ENCODE measurements at regions not wholly inside any gene's neighbourhood (a gene's known extent, or its start where the extent isn't known, plus 50 kb on each side); places are given as distances from the start of the nearest gene placed in this dataset.
"Not testable (repeated sequence)": the region's sequence is repeated elsewhere in the genome, so short reads cannot be mapped to it uniquely, and the experiment has no call there.

DNA sequence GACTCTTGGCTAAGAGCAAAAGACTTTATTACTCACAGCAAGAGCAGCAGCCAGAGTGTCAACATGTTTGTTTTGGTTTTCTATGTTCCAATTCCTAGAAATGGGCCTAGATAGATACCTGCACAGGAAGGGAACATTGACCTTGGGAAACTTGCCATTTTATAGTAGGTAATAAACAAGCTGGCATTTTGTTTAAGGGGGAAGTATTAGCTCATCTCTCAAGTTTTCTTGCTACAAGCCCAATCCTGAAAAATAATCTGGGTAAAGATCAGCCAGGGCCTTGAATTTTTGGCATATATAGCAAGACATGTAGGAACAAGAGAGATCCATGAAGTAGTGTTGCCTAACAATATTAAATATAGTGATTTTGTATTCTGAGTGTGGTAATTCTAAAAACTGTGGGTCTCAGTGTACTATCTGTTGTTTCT is 51.4 kb upstream of the RGL1 start:
- Histone ChIP-seq H3K9me3 (ENCODE audit: control insufficient read depth in 1 of 2, low read length in 2 of 2) (no peaks in the 10 kb centered on the region), H3K36me3 (ENCODE audit: control insufficient read depth in 1 of 2, insufficient read depth in 2 of 2, low read length in 2 of 2) (no peaks in the 10 kb centered on the region), H3K4me3 (ENCODE audit: low read depth in 1 of 2, low read length in 2 of 2) (no peak overlapping the region), H3K27me3 (ENCODE audit: low read depth, low read length) (no peaks in the 10 kb centered on the region), H3K27ac (ENCODE audit: low read length) (no peak overlapping the region), H3K4me1 (ENCODE audit: control insufficient read depth in 1 of 2, insufficient read depth in 2 of 2, low read length in 2 of 2) (no peaks in the 10 kb centered on the region)

DNA sequence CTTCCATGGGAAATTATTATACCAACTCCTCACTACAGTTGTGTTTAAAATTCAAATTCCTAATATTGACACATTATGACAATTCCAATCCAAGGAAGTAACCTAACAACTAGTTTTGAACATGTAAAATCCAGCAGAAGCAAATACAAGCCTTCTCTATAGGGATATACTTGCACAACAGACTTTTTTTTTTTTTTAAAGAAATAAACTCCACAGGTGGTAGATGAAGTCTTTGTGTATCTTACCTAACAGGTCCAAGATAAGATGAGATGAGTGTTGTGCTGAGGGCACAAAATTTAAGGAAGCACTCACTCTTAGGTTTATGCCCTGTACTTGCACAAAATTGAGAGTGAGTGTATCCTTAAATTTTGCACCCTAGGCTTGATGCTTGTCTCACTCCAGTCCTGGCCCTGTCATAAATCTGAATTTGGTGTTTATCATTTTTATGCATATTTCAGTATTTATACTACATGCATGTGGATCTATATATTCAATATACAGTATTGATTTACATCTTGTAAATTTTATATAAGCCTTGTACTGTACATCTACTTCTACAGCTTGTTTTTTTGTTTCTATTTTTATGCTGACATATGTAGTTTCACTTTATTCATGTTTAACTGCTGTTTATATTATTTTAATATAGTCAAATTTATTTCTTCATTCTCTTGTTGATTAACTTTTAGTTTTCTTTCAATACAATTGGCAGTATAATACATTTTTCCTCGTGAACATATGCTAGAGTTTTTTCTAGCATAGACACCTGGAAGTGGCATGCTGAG is 60.6 kb upstream of the RGL1 start:
- no peaks in the 10 kb centered on the region for H3K4me1 ChIP-seq (ENCODE audit: control insufficient read depth in 1 of 2, insufficient read depth in 2 of 2, low read length in 2 of 2)
- H3K9me3 ChIP-seq (ENCODE audit: control insufficient read depth in 1 of 2, low read length in 2 of 2), result no peaks in the 10 kb centered on the region
- no peaks in the 10 kb centered on the region for H3K27me3 ChIP-seq (ENCODE audit: low read depth, low read length)
- no peaks in the 10 kb centered on the region for H3K36me3 ChIP-seq (ENCODE audit: control insufficient read depth in 1 of 2, insufficient read depth in 2 of 2, low read length in 2 of 2)
- no peak overlapping the region for H3K4me3 ChIP-seq (ENCODE audit: low read depth in 1 of 2, low read length in 2 of 2)
- no peak overlapping the region for H3K27ac ChIP-seq (ENCODE audit: low read length)

DNA sequence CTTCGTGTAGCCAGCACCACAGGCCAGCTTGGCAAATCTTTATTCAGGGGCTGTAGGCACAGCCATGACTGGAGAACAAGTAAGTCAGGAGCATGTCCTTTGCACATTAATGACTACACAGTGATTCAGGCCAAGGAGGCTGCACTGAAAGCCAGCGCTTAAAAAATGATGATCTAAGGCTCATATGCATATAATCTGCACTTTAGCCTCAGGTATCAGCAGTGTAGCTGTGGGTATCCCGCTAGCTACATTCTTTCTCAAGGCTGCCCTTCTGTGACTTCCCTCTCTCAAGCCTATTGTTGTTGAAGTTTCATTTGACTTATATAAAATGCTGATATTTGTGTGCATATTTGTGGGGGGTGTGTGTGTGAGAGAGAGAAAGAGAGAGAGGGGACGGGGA is 62.6 kb upstream of the RGL1 start:
- Histone ChIP-seq H3K4me1 (ENCODE audit: control insufficient read depth in 1 of 2, insufficient read depth in 2 of 2, low read length in 2 of 2) (no peaks in the 10 kb centered on the region), H3K27ac (ENCODE audit: low read length) (no peak overlapping the region), H3K36me3 (ENCODE audit: control insufficient read depth in 1 of 2, insufficient read depth in 2 of 2, low read length in 2 of 2) (no peaks in the 10 kb centered on the region), H3K27me3 (ENCODE audit: low read depth, low read length) (no peaks in the 10 kb centered on the region), H3K9me3 (ENCODE audit: control insufficient read depth in 1 of 2, low read length in 2 of 2) (no peaks in the 10 kb centered on the region), H3K4me3 (ENCODE audit: low read depth in 1 of 2, low read length in 2 of 2) (no peak overlapping the region)

DNA sequence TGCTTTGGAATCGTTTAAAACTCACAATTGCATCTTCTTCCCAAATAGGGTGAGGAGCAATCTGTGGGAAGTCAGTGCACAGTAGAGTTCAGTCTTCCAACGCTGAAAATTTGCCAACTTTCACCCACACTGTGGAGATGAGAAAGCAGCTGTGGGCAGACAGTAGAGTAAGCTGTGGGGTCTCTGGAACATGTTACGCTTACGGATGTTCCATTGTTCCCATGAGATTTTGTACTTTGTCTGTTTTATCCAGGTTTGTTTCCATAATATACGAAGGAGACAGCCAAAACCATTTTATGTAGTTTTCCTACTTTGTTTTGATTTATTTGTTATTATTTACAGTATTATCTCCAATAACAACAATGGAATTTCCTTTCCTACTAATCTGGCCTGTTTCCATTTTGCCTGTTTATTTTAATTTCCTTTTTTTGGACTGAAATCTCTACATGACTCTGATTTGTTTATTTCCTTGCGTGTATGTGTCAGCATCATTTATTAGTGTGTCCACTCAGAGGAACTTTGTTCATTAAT is 65.1 kb upstream of the RGL1 start:
- H3K4me3 ChIP-seq (ENCODE audit: low read depth in 1 of 2, low read length in 2 of 2), result no peak overlapping the region
- no peaks in the 10 kb centered on the region for H3K36me3 ChIP-seq (ENCODE audit: control insufficient read depth in 1 of 2, insufficient read depth in 2 of 2, low read length in 2 of 2)
- H3K27ac ChIP-seq (ENCODE audit: low read length), result no peak overlapping the region
- H3K4me1 ChIP-seq (ENCODE audit: control insufficient read depth in 1 of 2, insufficient read depth in 2 of 2, low read length in 2 of 2), result peaks cover 0 to 7% of the 10 kb centered on the region in 2 donors
- H3K27me3 ChIP-seq (ENCODE audit: low read depth, low read length), result no peaks in the 10 kb centered on the region
- no peaks in the 10 kb centered on the region for H3K9me3 ChIP-seq (ENCODE audit: control insufficient read depth in 1 of 2, low read length in 2 of 2)

DNA sequence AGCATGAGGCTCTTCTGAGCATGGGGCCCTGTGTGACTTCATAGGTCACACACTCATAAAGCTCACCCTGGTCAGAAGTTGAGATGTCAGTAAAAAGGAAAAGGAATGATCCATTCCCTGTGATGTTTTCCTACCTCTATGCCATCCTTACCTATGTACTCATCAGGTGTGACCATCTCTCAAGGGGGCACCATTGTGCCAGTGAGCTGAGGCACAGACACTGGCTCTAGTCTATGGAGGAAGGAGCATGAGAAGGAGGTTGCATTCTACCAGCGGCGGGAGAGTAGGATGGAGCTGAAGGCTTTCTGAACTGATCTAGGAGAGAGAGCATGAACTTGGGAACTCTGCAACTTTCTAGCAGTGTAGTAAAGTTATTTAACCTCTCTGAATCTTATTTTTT is 65.8 kb upstream of the RGL1 start:
- Histone ChIP-seq H3K36me3 (ENCODE audit: control insufficient read depth in 1 of 2, insufficient read depth in 2 of 2, low read length in 2 of 2) (no peaks in the 10 kb centered on the region), H3K27me3 (ENCODE audit: low read depth, low read length) (no peaks in the 10 kb centered on the region), H3K4me1 (ENCODE audit: control insufficient read depth in 1 of 2, insufficient read depth in 2 of 2, low read length in 2 of 2) (peaks cover 0 to 7% of the 10 kb centered on the region in 2 donors), H3K27ac (ENCODE audit: low read length) (no peak overlapping the region), H3K4me3 (ENCODE audit: low read depth in 1 of 2, low read length in 2 of 2) (no peak overlapping the region), H3K9me3 (ENCODE audit: control insufficient read depth in 1 of 2, low read length in 2 of 2) (no peaks in the 10 kb centered on the region)

DNA sequence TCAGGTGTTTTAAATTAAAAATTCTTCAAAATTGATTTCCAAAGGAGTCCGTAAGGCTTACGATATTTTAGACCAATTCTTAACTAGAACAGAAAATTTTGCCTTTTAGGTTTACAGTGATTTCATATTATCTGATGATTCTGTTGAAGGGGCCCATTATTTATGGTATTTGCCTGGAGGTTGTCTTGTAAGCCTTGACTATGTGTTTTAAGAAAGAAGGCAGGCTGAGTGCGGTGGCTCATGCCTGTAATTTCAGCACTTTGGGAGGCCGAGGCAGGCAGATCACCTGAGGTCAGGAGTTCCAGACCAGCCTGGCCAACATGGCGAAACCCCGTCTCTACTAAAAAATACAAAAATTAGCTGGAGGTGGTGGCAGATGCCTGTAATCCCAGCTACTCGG is 67.0 kb upstream of the RGL1 start:
- not testable (repeated sequence) for H3K9me3 ChIP-seq (ENCODE audit: control insufficient read depth in 1 of 2, low read length in 2 of 2); H3K27ac ChIP-seq (ENCODE audit: low read length)

DNA sequence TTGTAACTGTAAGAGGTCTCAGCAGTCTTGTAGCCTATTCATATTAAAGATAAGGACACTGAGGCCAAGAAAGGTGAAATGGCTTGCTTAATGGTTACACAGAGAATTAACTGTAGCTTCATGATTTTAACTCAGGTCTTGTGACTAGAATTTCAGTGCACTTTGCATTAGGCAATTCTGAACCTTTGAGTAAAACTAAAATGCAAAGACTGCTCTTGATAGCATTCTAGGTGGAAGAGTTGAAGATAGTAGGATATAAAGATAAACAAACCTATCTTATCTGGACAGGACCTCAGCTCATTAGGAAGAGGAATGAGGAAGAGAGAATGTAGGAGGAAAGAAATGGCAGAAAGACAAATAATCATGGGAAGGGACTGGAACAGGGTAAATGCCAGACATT is 68.6 kb upstream of the RGL1 start:
- no peak overlapping the region for H3K4me3 ChIP-seq (ENCODE audit: low read depth in 1 of 2, low read length in 2 of 2)

More for the DNA sequence above, 67.0 kb upstream of the RGL1 start:
- not testable (repeated sequence) for H3K36me3 ChIP-seq (ENCODE audit: control insufficient read depth in 1 of 2, insufficient read depth in 2 of 2, low read length in 2 of 2); H3K27me3 ChIP-seq (ENCODE audit: low read depth, low read length); H3K4me1 ChIP-seq (ENCODE audit: control insufficient read depth in 1 of 2, insufficient read depth in 2 of 2, low read length in 2 of 2); H3K4me3 ChIP-seq (ENCODE audit: low read depth in 1 of 2, low read length in 2 of 2)

DNA sequence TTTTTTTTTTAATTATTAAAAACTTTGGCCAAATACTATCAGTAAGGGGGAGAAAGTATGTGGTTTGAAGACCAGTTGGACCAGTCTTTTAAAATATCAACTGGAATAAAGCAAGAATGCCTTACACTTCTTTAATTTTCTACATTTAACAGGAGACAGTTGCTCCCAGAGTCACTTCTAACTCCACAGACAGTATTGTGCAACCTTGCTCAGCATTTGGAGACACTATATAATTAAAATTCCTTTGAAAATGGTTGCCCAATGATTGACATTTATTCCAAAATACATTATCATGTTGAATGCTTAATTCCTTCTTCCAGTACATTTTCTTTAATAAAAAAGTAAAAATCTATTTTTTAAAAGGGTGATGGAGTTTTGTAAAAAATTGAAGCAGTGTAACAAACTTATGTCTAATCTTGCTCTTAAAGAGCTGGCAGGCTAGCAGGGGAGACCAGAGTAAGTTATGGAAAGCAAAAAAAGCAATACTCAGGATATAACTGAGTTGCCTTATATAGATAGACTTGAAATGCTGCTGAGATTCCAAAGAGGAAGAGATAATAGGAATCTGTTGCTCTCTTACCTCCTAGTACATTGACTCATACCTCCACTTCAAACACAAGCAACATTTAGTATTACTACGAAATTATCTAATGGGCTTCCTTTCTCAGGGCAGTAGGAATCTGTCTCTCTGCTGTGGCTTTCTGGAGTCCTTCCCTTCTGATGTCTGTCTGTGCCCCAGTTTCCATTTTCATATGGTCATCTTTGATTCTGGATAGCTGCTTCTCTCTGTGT is 69.7 kb upstream of the RGL1 start:
- Histone ChIP-seq H3K27me3 (ENCODE audit: low read depth, low read length) (no peaks in the 10 kb centered on the region), H3K27ac (ENCODE audit: low read length) (peak overlapping the region; percentile 11), H3K4me3 (ENCODE audit: low read depth in 1 of 2, low read length in 2 of 2) (no peak overlapping the region), H3K4me1 (ENCODE audit: control insufficient read depth in 1 of 2, insufficient read depth in 2 of 2, low read length in 2 of 2) (peaks cover 0 to 7% of the 10 kb centered on the region in 2 donors), H3K9me3 (ENCODE audit: control insufficient read depth in 1 of 2, low read length in 2 of 2) (no peaks in the 10 kb centered on the region), H3K36me3 (ENCODE audit: control insufficient read depth in 1 of 2, insufficient read depth in 2 of 2, low read length in 2 of 2) (no peaks in the 10 kb centered on the region)

More for the DNA sequence above, 68.6 kb upstream of the RGL1 start:
- Histone ChIP-seq H3K9me3 (ENCODE audit: control insufficient read depth in 1 of 2, low read length in 2 of 2) (no peaks in the 10 kb centered on the region), H3K27me3 (ENCODE audit: low read depth, low read length) (no peaks in the 10 kb centered on the region), H3K27ac (ENCODE audit: low read length) (no peak overlapping the region), H3K36me3 (ENCODE audit: control insufficient read depth in 1 of 2, insufficient read depth in 2 of 2, low read length in 2 of 2) (no peaks in the 10 kb centered on the region), H3K4me1 (ENCODE audit: control insufficient read depth in 1 of 2, insufficient read depth in 2 of 2, low read length in 2 of 2) (peaks cover 0 to 7% of the 10 kb centered on the region in 2 donors)

DNA sequence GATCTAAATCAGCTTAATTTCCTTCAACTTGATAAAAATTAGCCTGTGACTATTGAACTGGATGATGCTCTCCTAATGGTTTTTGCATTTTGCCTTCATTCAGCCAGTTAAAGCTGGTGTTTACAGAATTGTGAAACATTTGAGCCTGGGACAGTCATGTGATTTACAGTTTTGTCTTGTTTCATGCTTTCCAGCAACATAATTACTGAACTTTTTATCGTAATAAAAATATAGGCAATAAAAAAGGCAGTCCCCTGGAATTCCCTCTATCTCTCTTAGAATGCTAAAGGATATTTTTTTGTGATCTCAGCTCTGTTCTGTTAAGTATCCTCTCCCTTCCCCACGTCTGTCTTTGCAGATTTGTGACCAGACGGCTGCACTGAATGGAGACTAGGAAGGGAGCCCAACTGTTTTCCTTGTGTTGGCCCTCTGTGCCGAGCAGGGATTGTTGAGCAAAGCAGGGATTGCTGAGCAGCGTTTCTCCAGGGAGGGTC is 70.3 kb upstream of the RGL1 start:
- peaks cover 0 to 7% of the 10 kb centered on the region in 2 donors for H3K4me1 ChIP-seq (ENCODE audit: control insufficient read depth in 1 of 2, insufficient read depth in 2 of 2, low read length in 2 of 2)
- no peaks in the 10 kb centered on the region for H3K27me3 ChIP-seq (ENCODE audit: low read depth, low read length)
- no peaks in the 10 kb centered on the region for H3K9me3 ChIP-seq (ENCODE audit: control insufficient read depth in 1 of 2, low read length in 2 of 2)
- no peak overlapping the region for H3K4me3 ChIP-seq (ENCODE audit: low read depth in 1 of 2, low read length in 2 of 2)
- peak overlapping the region; percentile 11 for H3K27ac ChIP-seq (ENCODE audit: low read length)
- no peaks in the 10 kb centered on the region for H3K36me3 ChIP-seq (ENCODE audit: control insufficient read depth in 1 of 2, insufficient read depth in 2 of 2, low read length in 2 of 2)

DNA sequence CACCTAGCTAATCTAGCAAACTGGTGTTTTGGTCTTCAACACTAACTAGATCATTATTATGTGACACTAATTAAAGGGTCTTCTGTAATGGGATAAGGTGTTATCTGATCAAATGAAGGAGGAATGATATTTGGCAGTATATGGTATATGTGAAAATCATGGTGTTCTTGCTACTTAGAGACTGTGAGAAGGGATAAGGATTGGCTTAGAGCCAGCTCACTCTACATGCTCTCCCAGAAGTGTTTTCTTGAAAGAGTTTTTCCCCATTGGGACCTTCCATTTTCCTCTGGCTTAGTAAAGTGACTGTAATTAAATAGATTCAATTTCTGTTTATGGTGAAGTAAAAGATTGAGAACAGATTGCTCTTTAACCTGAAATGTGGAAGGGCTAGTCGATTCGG is 71.2 kb upstream of the RGL1 start:
- Histone ChIP-seq H3K4me3 (ENCODE audit: low read depth in 1 of 2, low read length in 2 of 2) (no peak overlapping the region), H3K27me3 (ENCODE audit: low read depth, low read length) (no peaks in the 10 kb centered on the region), H3K4me1 (ENCODE audit: control insufficient read depth in 1 of 2, insufficient read depth in 2 of 2, low read length in 2 of 2) (peaks cover 0 to 7% of the 10 kb centered on the region in 2 donors), H3K9me3 (ENCODE audit: control insufficient read depth in 1 of 2, low read length in 2 of 2) (no peaks in the 10 kb centered on the region), H3K36me3 (ENCODE audit: control insufficient read depth in 1 of 2, insufficient read depth in 2 of 2, low read length in 2 of 2) (no peaks in the 10 kb centered on the region), H3K27ac (ENCODE audit: low read length) (no peak overlapping the region)

DNA sequence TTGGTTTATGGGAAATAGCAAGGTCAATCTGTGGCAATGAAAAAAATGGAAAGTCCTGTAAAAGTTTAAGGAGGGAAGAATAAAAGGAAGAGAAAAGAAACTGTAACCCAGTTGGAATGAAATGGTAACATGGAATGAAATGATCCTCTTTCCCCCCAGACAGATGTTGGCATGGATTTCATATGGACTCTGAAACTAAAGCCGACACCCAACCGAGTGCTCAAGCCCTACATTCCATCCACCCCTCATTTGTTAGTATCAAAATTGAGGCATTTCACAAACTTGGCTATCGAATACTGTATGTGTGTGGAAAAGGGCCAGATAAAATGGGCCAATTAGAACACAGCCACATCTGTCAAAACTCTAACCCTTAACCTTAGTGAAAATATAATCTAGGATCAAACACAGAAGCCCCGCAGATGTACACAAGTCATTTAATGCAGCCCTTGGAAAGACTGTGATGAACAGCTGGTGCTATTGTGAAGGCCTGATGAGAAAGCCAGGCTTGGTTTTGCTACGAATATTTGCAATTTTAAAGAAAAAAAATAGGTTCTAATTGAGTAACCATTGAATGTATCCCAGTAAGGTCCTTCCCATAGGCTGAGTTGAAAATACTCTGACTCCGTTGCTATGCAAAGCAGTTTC is 72.6 kb upstream of the RGL1 start:
- Histone ChIP-seq H3K27ac (ENCODE audit: low read length) (no peak overlapping the region), H3K36me3 (ENCODE audit: control insufficient read depth in 1 of 2, insufficient read depth in 2 of 2, low read length in 2 of 2) (no peaks in the 10 kb centered on the region), H3K4me1 (ENCODE audit: control insufficient read depth in 1 of 2, insufficient read depth in 2 of 2, low read length in 2 of 2) (peaks cover 0 to 7% of the 10 kb centered on the region in 2 donors), H3K4me3 (ENCODE audit: low read depth in 1 of 2, low read length in 2 of 2) (no peak overlapping the region), H3K27me3 (ENCODE audit: low read depth, low read length) (no peaks in the 10 kb centered on the region), H3K9me3 (ENCODE audit: control insufficient read depth in 1 of 2, low read length in 2 of 2) (no peaks in the 10 kb centered on the region)
